Peyer's patch (tissue), 4 donors: ENCODE measurements at regions not wholly inside any gene's neighbourhood (a gene's known extent, or its start where the extent isn't known, plus 50 kb on each side); places are given as distances from the start of the nearest gene placed in this dataset.

Experiments used
- POLR2A ChIP-seq, 2 donors: fragments of 450-650 bp; IDR thresholded peaks; one replicate each; pipeline ENCODE4 v1.5.1; 2017; ENCODE audit warnings: antibody characterized with exemption in 2 of 2, mild to moderate bottlenecking in 2 of 2, moderate library complexity in 2 of 2
- TF ChIP-seq, protein P1 (sequence below), 6 experiments: fragments of 450-650 bp in 4 of 6; fragments of 200-600 bp in 2 of 6; sonication (generic) in 1 of 6; IDR thresholded peaks; one replicate each; pipeline ENCODE4 v1.5.1; 2017 to 2019; ENCODE audit warnings: antibody characterized with exemption in 6 of 6, mild to moderate bottlenecking in 3 of 6, moderate library complexity in 1 of 6

DNA sequence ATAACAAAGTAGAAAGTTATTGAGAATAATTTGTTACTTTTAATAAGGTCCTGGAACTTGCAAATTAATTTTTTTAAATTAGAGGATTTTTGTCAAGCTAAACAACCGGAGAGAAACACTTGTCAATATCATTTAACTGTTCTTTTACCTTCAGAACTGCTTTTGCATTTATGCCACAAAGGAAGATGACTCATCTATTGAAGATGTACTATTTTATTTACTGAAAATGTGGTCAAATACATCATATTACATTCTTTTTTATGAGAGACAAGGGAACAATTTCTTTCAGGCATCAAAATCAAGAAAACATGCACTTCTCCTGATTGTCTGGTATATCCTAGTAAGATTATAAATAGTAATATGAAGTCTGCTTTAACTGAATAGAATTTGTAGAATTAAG, 558.2 kb upstream of the PRMT6 start:
- TF ChIP-seq POLR2A (IDR thresholded peaks at IDR 0.05) = no peak
- TF ChIP-seq, protein P1, sequence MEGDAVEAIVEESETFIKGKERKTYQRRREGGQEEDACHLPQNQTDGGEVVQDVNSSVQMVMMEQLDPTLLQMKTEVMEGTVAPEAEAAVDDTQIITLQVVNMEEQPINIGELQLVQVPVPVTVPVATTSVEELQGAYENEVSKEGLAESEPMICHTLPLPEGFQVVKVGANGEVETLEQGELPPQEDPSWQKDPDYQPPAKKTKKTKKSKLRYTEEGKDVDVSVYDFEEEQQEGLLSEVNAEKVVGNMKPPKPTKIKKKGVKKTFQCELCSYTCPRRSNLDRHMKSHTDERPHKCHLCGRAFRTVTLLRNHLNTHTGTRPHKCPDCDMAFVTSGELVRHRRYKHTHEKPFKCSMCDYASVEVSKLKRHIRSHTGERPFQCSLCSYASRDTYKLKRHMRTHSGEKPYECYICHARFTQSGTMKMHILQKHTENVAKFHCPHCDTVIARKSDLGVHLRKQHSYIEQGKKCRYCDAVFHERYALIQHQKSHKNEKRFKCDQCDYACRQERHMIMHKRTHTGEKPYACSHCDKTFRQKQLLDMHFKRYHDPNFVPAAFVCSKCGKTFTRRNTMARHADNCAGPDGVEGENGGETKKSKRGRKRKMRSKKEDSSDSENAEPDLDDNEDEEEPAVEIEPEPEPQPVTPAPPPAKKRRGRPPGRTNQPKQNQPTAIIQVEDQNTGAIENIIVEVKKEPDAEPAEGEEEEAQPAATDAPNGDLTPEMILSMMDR (IDR thresholded peaks at IDR 0.05) = no peak
